Skin of body (tissue), 1 donor: ENCODE measurements at regions not wholly inside any gene's neighbourhood (a gene's known extent, or its start where the extent isn't known, plus 50 kb on each side); places are given as distances from the start of the nearest gene placed in this dataset.
"Not testable (repeated sequence)": the region's sequence is repeated elsewhere in the genome, so short reads cannot be mapped to it uniquely, and the experiment has no call there.

Experiments
- DNase-seq: peaks from one replicate; lab custom pipeline; 2025; lab: John Stamatoyannopoulos, UW

- DNase-seq: no peak
Observed at GRCh38 chrX:65331371-65331770, 203.2 kb downstream of the LAS1L start.

GRCh38 chrX:65300104-65300809 lies 234.3 kb downstream of the LAS1L start:
- DNase-seq: no peak

GRCh38 chrX:65282905-65283304 lies 251.7 kb downstream of the LAS1L start:
- not testable (repeated sequence) for DNase-seq

GRCh38 chrX:65273152-65273551 lies 261.4 kb downstream of the LAS1L start:
- DNase-seq: no peak

GRCh38 chrX:65266482-65266881 lies 268.1 kb downstream of the LAS1L start:
- no peak for DNase-seq

GRCh38 chrX:65253817-65254216 lies 277.6 kb upstream of the ZC4H2 start:
- DNase-seq: no peak

GRCh38 chrX:65241059-65241721 lies 264.9 kb upstream of the ZC4H2 start:
- DNase-seq: no peak

GRCh38 chrX:65203545-65203944 lies 227.3 kb upstream of the ZC4H2 start:
- DNase-seq: no peak

GRCh38 chrX:65196758-65197360 lies 220.6 kb upstream of the ZC4H2 start:
- no peak for DNase-seq

- no peak for DNase-seq
Observed at GRCh38 chrX:65195621-65196020, 219.4 kb upstream of the ZC4H2 start.

- DNase-seq: no peak
Observed at GRCh38 chrX:65194547-65194946, 218.3 kb upstream of the ZC4H2 start.

- DNase-seq: not testable (repeated sequence)
Observed at GRCh38 chrX:65163325-65163724, 187.1 kb upstream of the ZC4H2 start.

GRCh38 chrX:65148232-65148631 lies 172.0 kb upstream of the ZC4H2 start:
- no peak for DNase-seq

- no peak for DNase-seq
Observed at GRCh38 chrX:65136424-65136823, 160.2 kb upstream of the ZC4H2 start.

GRCh38 chrX:65127842-65128241 lies 151.6 kb upstream of the ZC4H2 start:
- DNase-seq: no peak

GRCh38 chrX:65098851-65099250 lies 122.6 kb upstream of the ZC4H2 start:
- DNase-seq: no peak

GRCh38 chrX:65093658-65094057 lies 117.4 kb upstream of the ZC4H2 start:
- no peak for DNase-seq

- DNase-seq: no peak
Observed at GRCh38 chrX:65073233-65073632, 97.0 kb upstream of the ZC4H2 start.

- DNase-seq: no peak
Observed at GRCh38 chrX:65072590-65072989, 96.3 kb upstream of the ZC4H2 start.

GRCh38 chrX:65058626-65059025 lies 82.4 kb upstream of the ZC4H2 start:
- not testable (repeated sequence) for DNase-seq

GRCh38 chrX:65045001-65045400 lies 68.8 kb upstream of the ZC4H2 start:
- no peak for DNase-seq

- DNase-seq: no peak
Observed at GRCh38 chrX:65035446-65035770, 59.2 kb upstream of the ZC4H2 start.
